ENCODE measurements at regions not wholly inside any gene's neighbourhood (a gene's known extent, or its start where the extent isn't known, plus 50 kb on each side); places are given as distances from the start of the nearest gene placed in this dataset.

GRCh38 chr14:44166611-44167010, 340.5 kb downstream of the FSCB start:
- no peaks in the 10 kb centered on the region for H3K4me1 Mint-ChIP-seq
- H3K36me3 Mint-ChIP-seq: no peaks in the 10 kb centered on the region
- DNase-seq: no peak
- no peak overlapping the region for H3K4me3 Mint-ChIP-seq
- peaks cover 4% of the 10 kb centered on the region for H3K9me3 Mint-ChIP-seq
- H3K27ac Mint-ChIP-seq: no peak overlapping the region
- H3K27me3 Mint-ChIP-seq: no peaks in the 10 kb centered on the region

DNA sequence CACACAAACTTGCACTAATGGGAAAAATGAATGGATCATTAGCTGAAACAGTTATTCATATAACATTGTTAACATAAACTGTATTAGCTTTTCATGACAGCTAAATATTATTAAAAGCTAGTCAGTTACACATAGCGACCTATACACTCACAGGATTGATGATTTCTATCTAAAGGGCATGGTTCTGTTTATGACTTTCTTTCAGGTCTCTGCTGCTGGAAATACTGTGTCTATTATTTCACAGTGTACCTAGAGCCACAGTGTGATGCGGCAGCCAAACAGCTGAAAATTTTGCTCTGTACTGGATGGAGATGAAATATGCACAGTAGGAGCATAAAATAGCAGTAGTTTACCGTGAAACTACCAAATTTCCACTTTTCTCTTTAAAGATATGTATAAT, 341.1 kb downstream of the FSCB start:
- no peaks in the 10 kb centered on the region for H3K27me3 Mint-ChIP-seq

GRCh38 chr14:44165286-44165685, 341.8 kb downstream of the FSCB start:
- no peaks in the 10 kb centered on the region for H3K27me3 Mint-ChIP-seq
- peaks cover 4% of the 10 kb centered on the region for H3K9me3 Mint-ChIP-seq
- no peak overlapping the region for H3K27ac Mint-ChIP-seq
- no peak for DNase-seq
- H3K4me1 Mint-ChIP-seq: no peaks in the 10 kb centered on the region
- no peaks in the 10 kb centered on the region for H3K36me3 Mint-ChIP-seq
- H3K4me3 Mint-ChIP-seq: no peak overlapping the region

More for the DNA sequence above, 341.1 kb downstream of the FSCB start:
- no peaks in the 10 kb centered on the region for H3K4me1 Mint-ChIP-seq
- H3K4me3 Mint-ChIP-seq: no peak overlapping the region
- peaks cover 4% of the 10 kb centered on the region for H3K9me3 Mint-ChIP-seq
- DNase-seq: no peak
- H3K27ac Mint-ChIP-seq: no peak overlapping the region
- no peaks in the 10 kb centered on the region for H3K36me3 Mint-ChIP-seq

DNA sequence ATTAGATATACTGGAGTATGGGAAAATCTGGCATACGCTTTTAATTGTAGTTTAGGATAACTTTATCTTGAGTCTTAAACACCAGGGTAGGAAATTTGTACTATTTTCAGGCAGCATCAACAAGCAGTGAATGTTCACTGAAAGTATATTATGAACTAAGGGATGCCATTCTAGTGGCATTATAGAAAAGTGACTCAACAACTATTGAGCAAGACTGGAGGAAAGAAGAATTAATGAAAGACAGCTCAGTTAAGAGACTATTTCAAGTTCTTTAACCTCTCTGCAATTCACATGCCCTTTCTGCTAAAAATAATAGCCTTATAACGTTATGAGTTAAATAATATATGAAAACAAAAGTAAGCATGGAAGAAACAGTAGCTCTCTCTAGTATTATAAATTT, 343.1 kb downstream of the FSCB start:
- Mint-ChIP-seq H3K27me3 (no peaks in the 10 kb centered on the region), H3K4me1 (no peaks in the 10 kb centered on the region), H3K4me3 (no peak overlapping the region), H3K36me3 (no peaks in the 10 kb centered on the region), H3K9me3 (peaks cover 4% of the 10 kb centered on the region), H3K27ac (no peak overlapping the region)
- no peak for DNase-seq

- Mint-ChIP-seq H3K4me1 (no peaks in the 10 kb centered on the region), H3K36me3 (no peaks in the 10 kb centered on the region), H3K27ac (no peak overlapping the region), H3K9me3 (peaks cover 8% of the 10 kb centered on the region), H3K4me3 (no peak overlapping the region), H3K27me3 (no peaks in the 10 kb centered on the region)
- DNase-seq: no peak
Observed at GRCh38 chr14:44162197-44162596, 344.9 kb downstream of the FSCB start.

DNA sequence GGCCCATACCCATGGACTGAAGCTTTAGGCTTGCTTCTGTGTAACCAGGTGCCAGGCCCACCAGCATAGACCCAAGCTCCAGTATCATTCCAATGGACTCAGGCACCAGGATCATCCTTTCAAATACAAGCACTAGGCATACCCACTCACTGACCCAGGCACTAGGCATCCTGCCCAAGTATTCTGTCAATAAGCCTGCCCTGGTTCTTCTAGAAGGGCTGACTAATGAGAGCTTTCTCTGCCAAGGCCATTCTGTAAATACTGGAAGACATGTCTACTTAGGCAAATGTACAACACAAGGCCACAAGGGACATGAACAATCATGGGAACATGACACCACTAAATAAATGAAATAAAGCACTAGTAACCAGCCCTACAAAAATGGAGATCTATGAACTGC, 352.2 kb downstream of the FSCB start:
- Mint-ChIP-seq H3K4me1 (no peaks in the 10 kb centered on the region), H3K27ac (no peak overlapping the region), H3K27me3 (no peaks in the 10 kb centered on the region), H3K4me3 (no peak overlapping the region), H3K36me3 (no peaks in the 10 kb centered on the region), H3K9me3 (peaks cover 11% of the 10 kb centered on the region)
- no peak for DNase-seq

GRCh38 chr14:44154446-44154845, 352.6 kb downstream of the FSCB start:
- Mint-ChIP-seq H3K9me3 (peaks cover 11% of the 10 kb centered on the region), H3K27me3 (no peaks in the 10 kb centered on the region), H3K4me1 (no peaks in the 10 kb centered on the region), H3K4me3 (no peak overlapping the region), H3K36me3 (no peaks in the 10 kb centered on the region), H3K27ac (no peak overlapping the region)
- no peak for DNase-seq

- no peak overlapping the region for H3K27ac Mint-ChIP-seq
- H3K4me1 Mint-ChIP-seq: no peaks in the 10 kb centered on the region
- no peak for DNase-seq
- H3K4me3 Mint-ChIP-seq: no peak overlapping the region
- H3K36me3 Mint-ChIP-seq: no peaks in the 10 kb centered on the region
- H3K27me3 Mint-ChIP-seq: no peaks in the 10 kb centered on the region
- H3K9me3 Mint-ChIP-seq: peaks cover 3% of the 10 kb centered on the region
Observed at GRCh38 chr14:44151130-44151820, 355.8 kb downstream of the FSCB start.

DNA sequence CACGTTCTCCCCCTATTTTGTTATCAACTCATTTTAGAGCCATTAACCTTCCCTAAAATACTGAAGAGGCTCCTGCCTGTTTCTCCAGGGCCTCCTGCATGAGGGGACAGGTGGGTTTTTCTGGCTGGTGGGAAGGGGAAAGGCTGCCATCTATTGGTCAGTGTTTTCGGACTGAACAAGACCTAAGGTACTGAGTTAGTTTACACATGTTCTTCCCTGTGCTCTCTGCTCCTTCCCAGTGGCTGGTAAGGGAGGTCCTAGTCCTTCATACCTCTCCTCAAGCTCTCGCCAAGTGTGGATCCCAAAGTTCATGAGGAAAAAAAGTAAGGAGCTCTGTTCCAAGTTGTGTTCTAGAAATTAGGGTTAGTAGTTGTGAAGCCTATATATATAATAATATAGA, 357.5 kb downstream of the FSCB start:
- DNase-seq: no peak
- H3K36me3 Mint-ChIP-seq: no peaks in the 10 kb centered on the region
- H3K4me3 Mint-ChIP-seq: no peak overlapping the region
- no peaks in the 10 kb centered on the region for H3K4me1 Mint-ChIP-seq
- H3K9me3 Mint-ChIP-seq: peaks cover 4% of the 10 kb centered on the region
- H3K27ac Mint-ChIP-seq: no peak overlapping the region
- H3K27me3 Mint-ChIP-seq: no peaks in the 10 kb centered on the region

- H3K36me3 Mint-ChIP-seq: no peaks in the 10 kb centered on the region
- no peaks in the 10 kb centered on the region for H3K27me3 Mint-ChIP-seq
- peaks cover 6% of the 10 kb centered on the region for H3K9me3 Mint-ChIP-seq
- no peaks in the 10 kb centered on the region for H3K4me1 Mint-ChIP-seq
- no peak overlapping the region for H3K4me3 Mint-ChIP-seq
- no peak overlapping the region for H3K27ac Mint-ChIP-seq
- DNase-seq: no peak
Observed at GRCh38 chr14:44142006-44142405, 365.1 kb downstream of the FSCB start.

GRCh38 chr14:44135972-44136371, 371.1 kb downstream of the FSCB start:
- no peaks in the 10 kb centered on the region for H3K36me3 Mint-ChIP-seq
- H3K4me3 Mint-ChIP-seq: no peak overlapping the region
- no peak overlapping the region for H3K27ac Mint-ChIP-seq
- peaks cover 1% of the 10 kb centered on the region for H3K9me3 Mint-ChIP-seq
- H3K27me3 Mint-ChIP-seq: no peaks in the 10 kb centered on the region
- no peaks in the 10 kb centered on the region for H3K4me1 Mint-ChIP-seq
- no peak for DNase-seq

DNA sequence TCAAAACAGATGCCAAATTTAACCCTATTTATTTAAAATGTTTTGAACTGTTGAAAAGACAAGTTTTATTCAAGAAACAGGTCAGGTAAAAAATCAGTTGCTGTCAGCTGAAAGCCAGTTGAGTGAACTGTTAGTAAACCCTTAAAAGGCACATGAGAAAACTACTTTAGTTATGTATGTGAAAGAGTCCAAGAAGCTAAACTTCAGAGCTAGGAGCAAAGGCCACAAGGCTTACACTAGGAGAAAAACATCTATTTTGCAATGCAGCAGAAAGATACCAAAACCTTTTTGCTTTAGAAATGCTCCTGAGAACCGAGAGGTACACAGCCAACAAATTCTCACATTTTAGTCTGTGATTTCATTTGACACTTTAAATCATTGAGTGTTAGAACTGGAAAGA, 375.2 kb downstream of the FSCB start:
- H3K27me3 Mint-ChIP-seq: no peaks in the 10 kb centered on the region
- no peak overlapping the region for H3K27ac Mint-ChIP-seq

DNA sequence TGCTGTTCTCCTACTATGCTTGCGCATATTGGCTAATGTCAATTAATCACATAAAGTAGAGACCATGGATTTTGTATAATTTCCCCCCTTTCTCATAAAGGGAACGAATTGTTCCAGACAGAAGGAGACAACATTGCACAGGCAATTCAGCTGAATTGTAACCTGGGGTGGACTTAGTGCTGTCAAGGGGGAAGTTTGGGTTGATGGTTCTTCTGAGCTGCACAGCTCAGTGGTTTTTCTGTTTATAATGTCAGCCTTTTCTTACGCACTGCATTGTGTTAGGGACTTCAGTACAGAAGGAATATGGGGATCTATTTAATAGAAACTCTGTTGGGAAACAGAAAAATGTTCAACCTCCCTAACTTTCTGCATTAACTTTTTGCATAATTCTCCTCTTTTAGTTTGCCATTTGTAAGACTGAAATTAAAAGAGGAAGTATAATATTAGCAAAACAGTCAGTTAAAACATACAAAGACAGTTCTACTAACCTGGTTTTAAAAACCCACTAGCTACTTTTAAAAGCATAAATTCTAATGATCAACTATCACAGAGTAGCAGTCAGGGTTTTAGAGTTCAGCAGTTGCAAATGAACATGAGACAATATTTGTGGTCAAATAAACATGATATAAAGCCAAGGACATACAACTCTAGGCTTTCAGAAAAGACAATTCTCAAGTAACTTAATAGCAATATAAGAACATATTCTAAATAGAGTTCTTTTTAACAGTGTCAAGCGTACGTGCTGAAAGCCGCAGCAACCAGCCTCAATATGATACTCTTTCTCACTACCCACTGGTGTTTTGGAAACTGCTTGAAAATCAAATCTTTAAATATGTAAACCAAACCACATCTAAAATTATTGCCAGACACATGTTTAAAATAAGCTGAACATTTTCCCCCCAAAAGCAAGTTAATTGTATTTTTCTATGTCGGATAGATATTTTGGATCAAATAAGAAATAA, 393.0 kb downstream of the FSCB start:
- no peaks in the 10 kb centered on the region for H3K27me3 Mint-ChIP-seq
- no peak overlapping the region for H3K4me3 Mint-ChIP-seq
- no peak overlapping the region for H3K27ac Mint-ChIP-seq
- peaks cover 22% of the 10 kb centered on the region for H3K9me3 Mint-ChIP-seq
- H3K4me1 Mint-ChIP-seq: no peaks in the 10 kb centered on the region
- DNase-seq: no peak
- no peaks in the 10 kb centered on the region for H3K36me3 Mint-ChIP-seq

More for the DNA sequence above, 375.2 kb downstream of the FSCB start:
- H3K9me3 Mint-ChIP-seq: peaks cover 4% of the 10 kb centered on the region
- H3K4me3 Mint-ChIP-seq: no peak overlapping the region
- no peaks in the 10 kb centered on the region for H3K36me3 Mint-ChIP-seq
- no peak for DNase-seq
- no peaks in the 10 kb centered on the region for H3K4me1 Mint-ChIP-seq

- no peak overlapping the region for H3K27ac Mint-ChIP-seq
- H3K4me1 Mint-ChIP-seq: no peaks in the 10 kb centered on the region
- no peak for DNase-seq
- H3K4me3 Mint-ChIP-seq: no peak overlapping the region
- no peaks in the 10 kb centered on the region for H3K27me3 Mint-ChIP-seq
- H3K36me3 Mint-ChIP-seq: no peaks in the 10 kb centered on the region
- peaks cover 20% of the 10 kb centered on the region for H3K9me3 Mint-ChIP-seq
Observed at GRCh38 chr14:44112774-44113460, 394.2 kb downstream of the FSCB start.

GRCh38 chr14:44109036-44109435, 398.0 kb downstream of the FSCB start:
- Mint-ChIP-seq H3K27ac (no peak overlapping the region), H3K4me1 (no peaks in the 10 kb centered on the region), H3K27me3 (no peaks in the 10 kb centered on the region), H3K36me3 (no peaks in the 10 kb centered on the region), H3K9me3 (peaks cover 12% of the 10 kb centered on the region), H3K4me3 (no peak overlapping the region)
- DNase-seq: no peak
